ENCODE measurements at regions not wholly inside any gene's neighbourhood (a gene's known extent, or its start where the extent isn't known, plus 50 kb on each side); places are given as distances from the start of the nearest gene placed in this dataset.

DNA sequence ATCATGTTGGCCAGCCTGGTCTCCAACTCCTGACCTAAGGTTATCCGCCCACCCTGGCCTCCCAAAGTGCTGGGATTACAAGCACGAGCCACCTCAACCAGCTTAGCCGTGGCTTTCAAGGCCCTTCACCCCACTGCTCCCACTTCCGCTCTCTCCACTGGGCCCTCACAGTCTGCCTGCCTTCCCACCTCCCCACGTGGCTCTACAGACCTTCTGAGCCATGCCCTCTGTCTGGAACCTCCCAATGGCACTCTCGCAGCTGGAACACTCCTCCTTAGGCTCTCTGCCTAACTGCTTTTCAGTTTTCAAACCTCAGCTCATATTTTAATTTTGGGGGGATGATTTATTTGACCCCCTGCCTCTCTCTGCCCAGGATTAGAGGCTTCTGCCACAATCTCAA, 59.3 kb upstream of the SH3RF1 start:
- TF ChIP-seq POLR2A (IDR thresholded peaks at IDR 0.05; ENCODE audit: low read depth, low read length) (no peak), POLR2AphosphoS5 (IDR thresholded peaks at IDR 0.05; ENCODE audit: low read depth, low read length) (no peak)

Data from GM12892 (cell line).